ENCODE measurements at regions not wholly inside any gene's neighbourhood (a gene's known extent, or its start where the extent isn't known, plus 50 kb on each side); places are given as distances from the start of the nearest gene placed in this dataset.

- no peak overlapping the region for H3K27ac ChIP-seq (ENCODE audit: low read depth, low read length)
- no peaks in the 10 kb centered on the region for H3F3A ChIP-seq (ENCODE audit: insufficient read depth)
- no peak overlapping the region for H2AFZ ChIP-seq (ENCODE audit: low read depth, low read length, severe bottlenecking)
- no peak overlapping the region for H3K9ac ChIP-seq (ENCODE audit: low read length)
- no peaks in the 10 kb centered on the region for H4K20me1 ChIP-seq (ENCODE audit: low read depth, low read length)
- no peaks in the 10 kb centered on the region for H3K9me2 ChIP-seq (replicated peaks; ENCODE audit: insufficient read depth, low read length)
- no peak overlapping the region for H3K4me3 ChIP-seq (ENCODE audit: insufficient read depth, low read length, poor library complexity, severe bottlenecking)
- no peaks in the 10 kb centered on the region for H3K36me3 ChIP-seq (ENCODE audit: low read length)
- TF ChIP-seq, protein P1, sequence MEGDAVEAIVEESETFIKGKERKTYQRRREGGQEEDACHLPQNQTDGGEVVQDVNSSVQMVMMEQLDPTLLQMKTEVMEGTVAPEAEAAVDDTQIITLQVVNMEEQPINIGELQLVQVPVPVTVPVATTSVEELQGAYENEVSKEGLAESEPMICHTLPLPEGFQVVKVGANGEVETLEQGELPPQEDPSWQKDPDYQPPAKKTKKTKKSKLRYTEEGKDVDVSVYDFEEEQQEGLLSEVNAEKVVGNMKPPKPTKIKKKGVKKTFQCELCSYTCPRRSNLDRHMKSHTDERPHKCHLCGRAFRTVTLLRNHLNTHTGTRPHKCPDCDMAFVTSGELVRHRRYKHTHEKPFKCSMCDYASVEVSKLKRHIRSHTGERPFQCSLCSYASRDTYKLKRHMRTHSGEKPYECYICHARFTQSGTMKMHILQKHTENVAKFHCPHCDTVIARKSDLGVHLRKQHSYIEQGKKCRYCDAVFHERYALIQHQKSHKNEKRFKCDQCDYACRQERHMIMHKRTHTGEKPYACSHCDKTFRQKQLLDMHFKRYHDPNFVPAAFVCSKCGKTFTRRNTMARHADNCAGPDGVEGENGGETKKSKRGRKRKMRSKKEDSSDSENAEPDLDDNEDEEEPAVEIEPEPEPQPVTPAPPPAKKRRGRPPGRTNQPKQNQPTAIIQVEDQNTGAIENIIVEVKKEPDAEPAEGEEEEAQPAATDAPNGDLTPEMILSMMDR (IDR thresholded peaks at IDR 0.05; ENCODE audit: insufficient read depth, low read length, poor library complexity, severe bottlenecking): no peak
- TF ChIP-seq EZH2phosphoT487 (conservative IDR thresholded peaks at IDR 0.05; ENCODE audit: low read length): no peak
- no peak overlapping the region for H3K4me2 ChIP-seq (ENCODE audit: low read depth, low read length, poor library complexity, severe bottlenecking)
- no peaks in the 10 kb centered on the region for H3K79me2 ChIP-seq (ENCODE audit: insufficient read depth, low read length)
- no peaks in the 10 kb centered on the region for H3K9me3 ChIP-seq (ENCODE audit: insufficient read depth, low read length)
- H3K27me3 ChIP-seq (ENCODE audit: low read length): no peaks in the 10 kb centered on the region
These were observed 99.8 kb upstream of the B3GAT2 start for GRCh38 chr6:71056656-71057055.

GRCh38 chr6:71066153-71066552, 109.3 kb upstream of the B3GAT2 start:
- H3K9ac ChIP-seq (ENCODE audit: low read length): no peak overlapping the region
- H3K9me2 ChIP-seq (replicated peaks; ENCODE audit: insufficient read depth, low read length): no peaks in the 10 kb centered on the region
- no peaks in the 10 kb centered on the region for H3K27me3 ChIP-seq (ENCODE audit: low read length)
- H3K36me3 ChIP-seq (ENCODE audit: low read length): no peaks in the 10 kb centered on the region
- TF ChIP-seq EZH2phosphoT487 (conservative IDR thresholded peaks at IDR 0.05; ENCODE audit: low read length): no peak
- TF ChIP-seq, protein P1 (IDR thresholded peaks at IDR 0.05; ENCODE audit: insufficient read depth, low read length, poor library complexity, severe bottlenecking): no peak
- H3K4me2 ChIP-seq (ENCODE audit: low read depth, low read length, poor library complexity, severe bottlenecking): no peak overlapping the region
- no peak overlapping the region for H2AFZ ChIP-seq (ENCODE audit: low read depth, low read length, severe bottlenecking)
- H3K27ac ChIP-seq (ENCODE audit: low read depth, low read length): no peak overlapping the region
- H3K9me3 ChIP-seq (ENCODE audit: insufficient read depth, low read length): no peaks in the 10 kb centered on the region
- H4K20me1 ChIP-seq (ENCODE audit: low read depth, low read length): no peaks in the 10 kb centered on the region
- H3K4me3 ChIP-seq (ENCODE audit: insufficient read depth, low read length, poor library complexity, severe bottlenecking): no peak overlapping the region
- no peaks in the 10 kb centered on the region for H3K79me2 ChIP-seq (ENCODE audit: insufficient read depth, low read length)
- no peaks in the 10 kb centered on the region for H3F3A ChIP-seq (ENCODE audit: insufficient read depth)

DNA sequence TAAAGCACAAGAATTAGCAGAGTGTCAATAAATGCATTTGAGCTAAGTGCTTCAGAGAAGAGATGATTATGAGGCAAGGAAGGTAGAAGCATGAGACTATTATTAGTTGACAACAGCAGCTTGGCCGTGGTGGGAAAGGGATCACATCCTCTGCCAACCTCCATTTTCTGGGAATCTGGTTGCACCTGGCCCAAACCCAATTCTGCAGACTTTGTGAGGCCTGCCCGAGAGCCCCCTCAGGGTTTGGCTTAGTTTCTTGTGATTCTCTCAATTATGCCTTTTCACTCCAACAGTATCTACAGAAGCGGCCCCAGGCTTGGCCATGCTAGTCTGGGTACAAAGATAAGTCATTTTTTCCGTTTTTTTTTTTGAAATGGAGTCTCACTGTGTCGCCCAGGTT, 111.0 kb upstream of the B3GAT2 start:
- H3K79me2 ChIP-seq (ENCODE audit: insufficient read depth, low read length): no peaks in the 10 kb centered on the region
- H3K9me2 ChIP-seq (replicated peaks; ENCODE audit: insufficient read depth, low read length): no peaks in the 10 kb centered on the region
- no peaks in the 10 kb centered on the region for H3K9me3 ChIP-seq (ENCODE audit: insufficient read depth, low read length)
- TF ChIP-seq, protein P1 (IDR thresholded peaks at IDR 0.05; ENCODE audit: insufficient read depth, low read length, poor library complexity, severe bottlenecking): no peak
- no peak for TF ChIP-seq EZH2phosphoT487 (conservative IDR thresholded peaks at IDR 0.05; ENCODE audit: low read length)
- no peak overlapping the region for H3K27ac ChIP-seq (ENCODE audit: low read depth, low read length)
- no peak overlapping the region for H3K4me2 ChIP-seq (ENCODE audit: low read depth, low read length, poor library complexity, severe bottlenecking)
- H3K36me3 ChIP-seq (ENCODE audit: low read length): no peaks in the 10 kb centered on the region
- no peaks in the 10 kb centered on the region for H3F3A ChIP-seq (ENCODE audit: insufficient read depth)
- H3K4me3 ChIP-seq (ENCODE audit: insufficient read depth, low read length, poor library complexity, severe bottlenecking): no peak overlapping the region
- H3K27me3 ChIP-seq (ENCODE audit: low read length): no peaks in the 10 kb centered on the region
- no peak overlapping the region for H2AFZ ChIP-seq (ENCODE audit: low read depth, low read length, severe bottlenecking)
- no peak overlapping the region for H3K9ac ChIP-seq (ENCODE audit: low read length)
- H4K20me1 ChIP-seq (ENCODE audit: low read depth, low read length): no peaks in the 10 kb centered on the region

Measured in SU-DHL-6 (cell line).